ENCODE measurements at regions not wholly inside any gene's neighbourhood (a gene's known extent, or its start where the extent isn't known, plus 50 kb on each side); places are given as distances from the start of the nearest gene placed in this dataset.

- H3K27me3 ChIP-seq (ENCODE audit: insufficient read depth, low read length): no peaks in the 10 kb centered on the region
- H3F3A ChIP-seq (ENCODE audit: insufficient read depth, low read length): no peaks in the 10 kb centered on the region
- H3K4me2 ChIP-seq (ENCODE audit: low read length): no peak overlapping the region
- no peaks in the 10 kb centered on the region for H3K79me2 ChIP-seq (ENCODE audit: insufficient read depth, low read length)
- H3K27ac ChIP-seq (ENCODE audit: low read depth, low read length, poor library complexity, severe bottlenecking): no peak overlapping the region
- H3K36me3 ChIP-seq (ENCODE audit: insufficient read depth, low read length): no peaks in the 10 kb centered on the region
- H3K9me2 ChIP-seq (ENCODE audit: low read depth, low read length): no peaks in the 10 kb centered on the region
- H3K9me3 ChIP-seq (ENCODE audit: low read length): no peaks in the 10 kb centered on the region
- H4K20me1 ChIP-seq (ENCODE audit: insufficient read depth, low read length): no peaks in the 10 kb centered on the region
- TF ChIP-seq EZH2 (IDR thresholded peaks at IDR 0.05; ENCODE audit: borderline replicate concordance, low read length) (no peak), CTCF (IDR thresholded peaks at IDR 0.05; ENCODE audit: low read length) (no peak)
- H3K9ac ChIP-seq (ENCODE audit: low read length): no peak overlapping the region
- no peaks in the 10 kb centered on the region for H3K4me1 ChIP-seq (ENCODE audit: insufficient read depth, low read length, severe bottlenecking)
- no peak overlapping the region for H3K4me3 ChIP-seq (ENCODE audit: low read depth, low read length, poor library complexity, severe bottlenecking)
- no peak overlapping the region for H2AFZ ChIP-seq (ENCODE audit: low read length)
These were observed 314.7 kb upstream of the ROPN1 start for GRCh38 chr3:124306665-124307064.

GRCh38 chr3:124313621-124314020 lies 321.7 kb upstream of the ROPN1 start:
- TF ChIP-seq EZH2 (IDR thresholded peaks at IDR 0.05; ENCODE audit: borderline replicate concordance, low read length): no peak
- TF ChIP-seq CTCF (IDR thresholded peaks at IDR 0.05; ENCODE audit: low read length): no peak
- Histone ChIP-seq H2AFZ (ENCODE audit: low read length) (no peak overlapping the region), H3K36me3 (ENCODE audit: insufficient read depth, low read length) (no peaks in the 10 kb centered on the region), H3K79me2 (ENCODE audit: insufficient read depth, low read length) (no peaks in the 10 kb centered on the region), H3K4me2 (ENCODE audit: low read length) (no peak overlapping the region), H3K27me3 (ENCODE audit: insufficient read depth, low read length) (no peaks in the 10 kb centered on the region), H3K9ac (ENCODE audit: low read length) (no peak overlapping the region), H3K4me1 (ENCODE audit: insufficient read depth, low read length, severe bottlenecking) (no peaks in the 10 kb centered on the region), H3K9me3 (ENCODE audit: low read length) (no peaks in the 10 kb centered on the region), H4K20me1 (ENCODE audit: insufficient read depth, low read length) (no peaks in the 10 kb centered on the region), H3K27ac (ENCODE audit: low read depth, low read length, poor library complexity, severe bottlenecking) (no peak overlapping the region), H3K4me3 (ENCODE audit: low read depth, low read length, poor library complexity, severe bottlenecking) (no peak overlapping the region), H3K9me2 (ENCODE audit: low read depth, low read length) (no peaks in the 10 kb centered on the region), H3F3A (ENCODE audit: insufficient read depth, low read length) (no peaks in the 10 kb centered on the region)

- no peak overlapping the region for H3K4me3 ChIP-seq (ENCODE audit: low read depth, low read length, poor library complexity, severe bottlenecking)
- no peak overlapping the region for H2AFZ ChIP-seq (ENCODE audit: low read length)
- H3K4me2 ChIP-seq (ENCODE audit: low read length): no peak overlapping the region
- H3K9me2 ChIP-seq (ENCODE audit: low read depth, low read length): no peaks in the 10 kb centered on the region
- H3K9ac ChIP-seq (ENCODE audit: low read length): no peak overlapping the region
- H3K4me1 ChIP-seq (ENCODE audit: insufficient read depth, low read length, severe bottlenecking): no peaks in the 10 kb centered on the region
- H3K36me3 ChIP-seq (ENCODE audit: insufficient read depth, low read length): no peaks in the 10 kb centered on the region
- no peaks in the 10 kb centered on the region for H3F3A ChIP-seq (ENCODE audit: insufficient read depth, low read length)
- no peaks in the 10 kb centered on the region for H3K79me2 ChIP-seq (ENCODE audit: insufficient read depth, low read length)
- no peaks in the 10 kb centered on the region for H3K27me3 ChIP-seq (ENCODE audit: insufficient read depth, low read length)
- no peaks in the 10 kb centered on the region for H4K20me1 ChIP-seq (ENCODE audit: insufficient read depth, low read length)
- no peak overlapping the region for H3K27ac ChIP-seq (ENCODE audit: low read depth, low read length, poor library complexity, severe bottlenecking)
- TF ChIP-seq CTCF (IDR thresholded peaks at IDR 0.05; ENCODE audit: low read length): no peak
- no peak for TF ChIP-seq EZH2 (IDR thresholded peaks at IDR 0.05; ENCODE audit: borderline replicate concordance, low read length)
- no peaks in the 10 kb centered on the region for H3K9me3 ChIP-seq (ENCODE audit: low read length)
These were observed 323.5 kb upstream of the ROPN1 start for GRCh38 chr3:124315215-124316033.
